PC-3 (cell line): ENCODE measurements at regions not wholly inside any gene's neighbourhood (a gene's known extent, or its start where the extent isn't known, plus 50 kb on each side); places are given as distances from the start of the nearest gene placed in this dataset.

Experiments used
- ATAC-seq: fragments of 200-7000 bp; cut with Tn5 transposase; 2 replicates; pipeline ENCODE4 v1.9.1; 2020; ENCODE audit warnings: mild to moderate bottlenecking, moderate library complexity
- BruUV-seq: library from RNA; stranded (reverse); fragments of 400-500 nt; replicated peaks from 2 replicates; lab custom pipeline; 2021; lab: Mats Ljungman, UMichigan
- CTCF ChIA-PET: fragments of 300-600 bp; sonication (Branson Sonifier 250); formaldehyde crosslinking; loops from one replicate; lab custom pipeline; 2022; ENCODE audit warnings: antibody characterized with exemption; lab: Charles Lee
- POLR2A ChIA-PET: fragments of 300-600 bp; sonication (Branson Sonifier 250); formaldehyde crosslinking; loops from one replicate; lab custom pipeline; 2022; ENCODE audit warnings: antibody characterized with exemption; ENCODE audit not compliant: unreplicated experiment; lab: Charles Lee
- DNase-seq: peaks from one replicate; pipeline ENCODE4 v3.0.0-alpha.2; 2015
- H2AFZ ChIP-seq: fragments of 300-600 bp; sonication (generic); 2 replicates; pipeline ENCODE4 v1.6.0; 2016; ENCODE audit warnings: antibody characterized with exemption, low read length
- H3F3A ChIP-seq: fragments of 300-600 bp; sonication (generic); one replicate; pipeline ENCODE4 v1.6.0; 2017; ENCODE audit warnings: antibody characterized with exemption, low read length, control low read depth, mild to moderate bottlenecking; ENCODE audit not compliant: unreplicated experiment
- H3K27ac ChIP-seq: fragments of 300-600 bp; sonication (generic); 2 replicates; pipeline ENCODE4 v1.5.1; 2016; ENCODE audit warnings: mild to moderate bottlenecking, low read length
- H3K27me3 ChIP-seq: fragments of 300-600 bp; sonication (generic); 2 replicates; pipeline ENCODE4 v1.6.1; 2016; ENCODE audit warnings: low read length, mixed read lengths
- H3K36me3 ChIP-seq: fragments of 300-600 bp; sonication (generic); 2 replicates; pipeline ENCODE4 v1.6.1; 2016; ENCODE audit warnings: low read depth, mixed run types, low read length, mixed read lengths
- H3K4me1 ChIP-seq: fragments of 300-600 bp; sonication (generic); 2 replicates; pipeline ENCODE4 v1.5.1; 2016; ENCODE audit warnings: low read length; ENCODE audit not compliant: insufficient read depth
- H3K4me2 ChIP-seq: fragments of 300-600 bp; sonication (generic); 2 replicates; pipeline ENCODE4 v1.6.0; 2016; ENCODE audit warnings: low read length
- H3K4me3 ChIP-seq: fragments of 300-600 bp; sonication (generic); 2 replicates; pipeline ENCODE4 v1.5.1; 2016; ENCODE audit warnings: mild to moderate bottlenecking, low read length, mixed read lengths
- H3K79me2 ChIP-seq: fragments of 300-600 bp; sonication (generic); 2 replicates; pipeline ENCODE4 v1.6.1; 2017; ENCODE audit warnings: low read length, mixed read lengths
- H3K9ac ChIP-seq: fragments of 300-600 bp; sonication (generic); 2 replicates; pipeline ENCODE4 v1.6.0; 2016; ENCODE audit warnings: mild to moderate bottlenecking, low read length
- H3K9me2 ChIP-seq: fragments of 300-600 bp; sonication (generic); replicated peaks from 2 replicates; pipeline ENCODE4 v1.6.1; 2016; ENCODE audit warnings: mixed run types, low read length, mixed read lengths
- H3K9me3 ChIP-seq: fragments of 300-600 bp; sonication (generic); 2 replicates; pipeline ENCODE4 v1.6.1; 2016; ENCODE audit warnings: low read length, mixed read lengths
- H4K20me1 ChIP-seq: fragments of 300-600 bp; sonication (generic); 2 replicates; pipeline ENCODE4 v1.6.1; 2016; ENCODE audit warnings: low read length, mixed read lengths
- EZH2 ChIP-seq: fragments of 300-600 bp; sonication (generic); IDR thresholded peaks from one replicate; pipeline ENCODE4 v1.6.1; 2017; ENCODE audit warnings: antibody characterized with exemption, mild to moderate bottlenecking, low read length; ENCODE audit not compliant: unreplicated experiment
- EZH2phosphoT487 ChIP-seq: fragments of 300-600 bp; sonication (generic); IDR thresholded peaks from 2 replicates; pipeline ENCODE4 v1.6.1; 2018; ENCODE audit warnings: mild to moderate bottlenecking, antibody characterized with exemption, low read length, borderline replicate concordance
- intact Hi-C: fragments of 100-400 bp; cut with micrococcal nuclease; formaldehyde crosslinking; loops from 2 replicates; pipeline ENCODE4 v1.9.0; 2023
- TF ChIP-seq, protein P1 (sequence below): fragments of 300-600 bp; sonication (generic); conservative IDR thresholded peaks from 2 replicates; pipeline ENCODE4 v1.5.1; 2017; ENCODE audit warnings: antibody characterized with exemption, low read depth, mild to moderate bottlenecking, low read length

DNA sequence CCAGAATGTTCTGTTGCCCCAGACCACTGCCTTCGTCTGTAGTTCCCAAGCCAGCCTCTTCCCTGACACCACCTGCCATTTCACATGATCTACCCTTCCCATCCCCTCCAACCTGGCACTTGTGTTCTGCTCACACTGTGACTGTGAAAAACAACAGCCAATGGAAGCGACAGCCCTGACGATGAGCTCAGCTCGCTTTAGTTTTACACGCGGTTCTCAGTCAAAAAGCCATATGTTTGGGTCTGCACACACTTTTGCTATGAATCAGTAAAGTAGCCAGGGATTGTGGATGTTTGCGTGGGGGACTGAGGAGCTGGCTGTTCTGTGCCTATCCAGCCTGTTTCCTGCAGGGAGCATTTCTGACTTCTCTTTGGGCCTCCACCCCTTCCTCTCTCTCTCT, 282.7 kb downstream of the WDR11 start:
- no peaks in the 10 kb centered on the region for H3K79me2 ChIP-seq
- no peaks in the 10 kb centered on the region for H3K4me1 ChIP-seq
- H3F3A ChIP-seq: no peaks in the 10 kb centered on the region
- no peak for DNase-seq
- H3K9me2 ChIP-seq: no peaks in the 10 kb centered on the region
- no peaks in the 10 kb centered on the region for H4K20me1 ChIP-seq
- H3K27me3 ChIP-seq: peaks cover 25% of the 10 kb centered on the region
- H3K27ac ChIP-seq: no peak overlapping the region
- H3K9me3 ChIP-seq: no peaks in the 10 kb centered on the region
- H3K9ac ChIP-seq: no peak overlapping the region
- H3K4me2 ChIP-seq: no peak overlapping the region
- ChIA-PET POLR2A (interaction anchor here (0.7 kb wide), 1 partner anchor 118 kb away, joined by 3 read pairs; no protein-coding TSS in a partner anchor), CTCF (no interaction called here)
- no peaks in the 10 kb centered on the region for H3K36me3 ChIP-seq
- TF ChIP-seq EZH2 (no peak), EZH2phosphoT487 (no peak)
- TF ChIP-seq, protein P1, sequence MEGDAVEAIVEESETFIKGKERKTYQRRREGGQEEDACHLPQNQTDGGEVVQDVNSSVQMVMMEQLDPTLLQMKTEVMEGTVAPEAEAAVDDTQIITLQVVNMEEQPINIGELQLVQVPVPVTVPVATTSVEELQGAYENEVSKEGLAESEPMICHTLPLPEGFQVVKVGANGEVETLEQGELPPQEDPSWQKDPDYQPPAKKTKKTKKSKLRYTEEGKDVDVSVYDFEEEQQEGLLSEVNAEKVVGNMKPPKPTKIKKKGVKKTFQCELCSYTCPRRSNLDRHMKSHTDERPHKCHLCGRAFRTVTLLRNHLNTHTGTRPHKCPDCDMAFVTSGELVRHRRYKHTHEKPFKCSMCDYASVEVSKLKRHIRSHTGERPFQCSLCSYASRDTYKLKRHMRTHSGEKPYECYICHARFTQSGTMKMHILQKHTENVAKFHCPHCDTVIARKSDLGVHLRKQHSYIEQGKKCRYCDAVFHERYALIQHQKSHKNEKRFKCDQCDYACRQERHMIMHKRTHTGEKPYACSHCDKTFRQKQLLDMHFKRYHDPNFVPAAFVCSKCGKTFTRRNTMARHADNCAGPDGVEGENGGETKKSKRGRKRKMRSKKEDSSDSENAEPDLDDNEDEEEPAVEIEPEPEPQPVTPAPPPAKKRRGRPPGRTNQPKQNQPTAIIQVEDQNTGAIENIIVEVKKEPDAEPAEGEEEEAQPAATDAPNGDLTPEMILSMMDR: no peak
- ATAC-seq: no peak
- intact Hi-C loops: no loop called here
- H2AFZ ChIP-seq: no peak overlapping the region
- BruUV-seq: no TSS peak
- H3K4me3 ChIP-seq: no peak overlapping the region

DNA sequence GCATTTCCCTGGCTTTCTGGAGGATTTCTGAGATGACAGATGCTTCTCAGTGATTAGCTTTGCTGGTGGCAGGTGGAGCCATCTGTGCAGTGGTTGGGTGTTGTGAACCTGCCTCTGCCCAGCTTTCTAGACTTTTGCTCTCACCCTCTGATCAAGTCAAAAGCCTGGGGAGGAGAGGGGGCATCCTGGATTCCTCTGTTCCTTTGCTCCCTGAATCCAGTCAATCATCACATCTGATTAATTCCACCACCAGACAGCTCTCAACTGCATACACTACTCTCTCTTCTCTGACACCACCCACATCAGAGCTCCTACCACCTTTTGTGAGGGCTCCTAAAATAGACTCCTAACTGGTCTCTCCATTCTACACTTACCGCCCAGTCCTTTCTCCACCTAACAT, 283.5 kb downstream of the WDR11 start:
- no peak for DNase-seq
- no peaks in the 10 kb centered on the region for H3K36me3 ChIP-seq
- no peak overlapping the region for H3K4me2 ChIP-seq
- POLR2A ChIA-PET: interaction anchor here (0.7 kb wide), 1 partner anchor 119 kb away, joined by 3 read pairs; no protein-coding TSS in a partner anchor
- H3K27me3 ChIP-seq: peaks cover 17% of the 10 kb centered on the region
- BruUV-seq: no TSS peak
- TF ChIP-seq EZH2 (no peak), EZH2phosphoT487 (no peak)
- TF ChIP-seq, protein P1: no peak
- intact Hi-C loops: no loop called here
- no peaks in the 10 kb centered on the region for H3F3A ChIP-seq
- H3K9me2 ChIP-seq: no peaks in the 10 kb centered on the region
- H3K79me2 ChIP-seq: no peaks in the 10 kb centered on the region
- no peaks in the 10 kb centered on the region for H3K9me3 ChIP-seq
- CTCF ChIA-PET: no interaction called here
- H4K20me1 ChIP-seq: no peaks in the 10 kb centered on the region
- no peaks in the 10 kb centered on the region for H3K4me1 ChIP-seq
- H3K27ac ChIP-seq: no peak overlapping the region
- no peak overlapping the region for H2AFZ ChIP-seq
- no peak overlapping the region for H3K9ac ChIP-seq
- H3K4me3 ChIP-seq: no peak overlapping the region
- no peak for ATAC-seq

DNA sequence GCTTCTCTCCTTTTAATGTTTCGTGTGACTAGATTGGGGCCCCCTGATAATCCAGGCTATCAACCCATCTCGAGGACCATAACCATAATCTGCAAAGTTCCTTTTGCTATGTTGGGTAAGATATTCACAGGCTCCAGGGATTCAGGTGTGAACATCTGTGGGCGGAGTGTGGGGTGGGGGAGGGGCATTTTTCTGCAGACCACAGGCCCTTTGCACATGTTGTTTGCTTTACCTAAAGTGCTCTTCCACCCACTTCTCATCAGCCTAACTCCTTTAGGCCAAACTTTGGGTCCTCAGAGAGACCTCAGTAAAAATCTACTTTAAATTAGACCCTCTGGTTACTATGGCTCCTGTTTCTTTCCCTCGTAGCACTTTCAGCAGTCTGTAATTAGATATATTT, 284.4 kb downstream of the WDR11 start:
- Histone ChIP-seq H2AFZ (no peak overlapping the region), H3K4me2 (no peak overlapping the region), H3K79me2 (no peaks in the 10 kb centered on the region), H4K20me1 (no peaks in the 10 kb centered on the region), H3K27ac (no peak overlapping the region), H3K9ac (no peak overlapping the region), H3K9me3 (no peaks in the 10 kb centered on the region), H3F3A (no peaks in the 10 kb centered on the region), H3K4me1 (no peaks in the 10 kb centered on the region), H3K27me3 (peaks cover 13% of the 10 kb centered on the region; the same call in 1 of the 2 replicates), H3K36me3 (no peaks in the 10 kb centered on the region), H3K4me3 (no peak overlapping the region), H3K9me2 (no peaks in the 10 kb centered on the region)
- BruUV-seq: no TSS peak
- DNase-seq (no peak), ATAC-seq (no peak)
- ChIA-PET CTCF (no interaction called here), POLR2A (no interaction called here)
- TF ChIP-seq, protein P1: no peak
- TF ChIP-seq EZH2: no peak
- no peak for TF ChIP-seq EZH2phosphoT487
- intact Hi-C loops: no loop called here
